ENCODE measurements at regions not wholly inside any gene's neighbourhood (a gene's known extent, or its start where the extent isn't known, plus 50 kb on each side); places are given as distances from the start of the nearest gene placed in this dataset.
A peak's percentile ranks its signal among the peaks of the same experiment; 100 is the strongest.
"Not testable (repeated sequence)": the region's sequence is repeated elsewhere in the genome, so short reads cannot be mapped to it uniquely, and the experiment has no call there.

- no peak for TF ChIP-seq CTCF (IDR thresholded peaks at IDR 0.05; ENCODE audit: control insufficient read depth, insufficient read depth, low read depth, low read length, missing control alignments)
- no peak overlapping the region for H3K4me3 ChIP-seq (ENCODE audit: control insufficient read depth, low read depth, low read length)
- no peak for DNase-seq (ENCODE audit: low read depth)
These were observed 195.7 kb downstream of the EBLN2 start for GRCh38 chr3:73257186-73257585.

- TF ChIP-seq CTCF (IDR thresholded peaks at IDR 0.05; ENCODE audit: control insufficient read depth, insufficient read depth, low read depth, low read length, missing control alignments): no peak
- no peak overlapping the region for H3K4me3 ChIP-seq (ENCODE audit: control insufficient read depth, low read depth, low read length)
- DNase-seq (ENCODE audit: low read depth): no peak
These were observed 196.6 kb downstream of the EBLN2 start for GRCh38 chr3:73258057-73258456.

GRCh38 chr3:73259291-73259690, 197.8 kb downstream of the EBLN2 start:
- TF ChIP-seq CTCF (IDR thresholded peaks at IDR 0.05; ENCODE audit: control insufficient read depth, insufficient read depth, low read depth, low read length, missing control alignments): no peak
- no peak for DNase-seq (ENCODE audit: low read depth)

GRCh38 chr3:73259856-73260255, 198.4 kb downstream of the EBLN2 start:
- no peak overlapping the region for H3K4me3 ChIP-seq (ENCODE audit: control insufficient read depth, low read depth, low read length)
- DNase-seq (ENCODE audit: low read depth): no peak
- no peak for TF ChIP-seq CTCF (IDR thresholded peaks at IDR 0.05; ENCODE audit: control insufficient read depth, insufficient read depth, low read depth, low read length, missing control alignments)

More at GRCh38 chr3:73259291-73259690, 197.8 kb downstream of the EBLN2 start:
- no peak overlapping the region for H3K4me3 ChIP-seq (ENCODE audit: control insufficient read depth, low read depth, low read length)

- not testable (repeated sequence) for DNase-seq (ENCODE audit: low read depth); H3K4me3 ChIP-seq (ENCODE audit: control insufficient read depth, low read depth, low read length)
These were observed 205.1 kb downstream of the EBLN2 start for GRCh38 chr3:73266558-73266957.

GRCh38 chr3:73269126-73269525, 207.7 kb downstream of the EBLN2 start:
- not testable (repeated sequence) for DNase-seq (ENCODE audit: low read depth); H3K4me3 ChIP-seq (ENCODE audit: control insufficient read depth, low read depth, low read length)

- no peak for TF ChIP-seq CTCF (IDR thresholded peaks at IDR 0.05; ENCODE audit: control insufficient read depth, insufficient read depth, low read depth, low read length, missing control alignments)
- H3K4me3 ChIP-seq (ENCODE audit: control insufficient read depth, low read depth, low read length): no peak overlapping the region
- DNase-seq (ENCODE audit: low read depth): peak; percentile 8
These were observed 209.5 kb downstream of the EBLN2 start for GRCh38 chr3:73270839-73271483.

- no peak overlapping the region for H3K4me3 ChIP-seq (ENCODE audit: control insufficient read depth, low read depth, low read length)
- TF ChIP-seq CTCF (IDR thresholded peaks at IDR 0.05; ENCODE audit: control insufficient read depth, insufficient read depth, low read depth, low read length, missing control alignments): no peak
- DNase-seq (ENCODE audit: low read depth): no peak
These were observed 211.9 kb downstream of the EBLN2 start for GRCh38 chr3:73273341-73273740.

Data from AG09309 (cell line).